Testis (tissue), 2 donors: ENCODE measurements at regions not wholly inside any gene's neighbourhood (a gene's known extent, or its start where the extent isn't known, plus 50 kb on each side); places are given as distances from the start of the nearest gene placed in this dataset.

Experiments
- DNase-seq: peaks from one replicate; pipeline ENCODE4 v3.0.0-alpha.2; 2019
- H3K27ac ChIP-seq, 2 donors: fragments of 200-600 bp; sonication (generic); one replicate each; pipeline ENCODE4 v1.5.1; 2019
- H3K27me3 ChIP-seq: fragments of 200-600 bp; sonication (generic); one replicate; pipeline ENCODE4 v1.5.1; 2019
- H3K36me3 ChIP-seq: fragments of 200-600 bp; sonication (generic); one replicate; pipeline ENCODE4 v1.5.1; 2017; ENCODE audit warnings: low read depth; ENCODE audit errors: missing control alignments
- H3K4me1 ChIP-seq: fragments of 200-600 bp; sonication (generic); one replicate; pipeline ENCODE4 v1.5.1; 2019
- H3K4me3 ChIP-seq, 2 donors: fragments of 200-600 bp; sonication (generic); one replicate each; pipeline ENCODE4 v1.5.1; 2017 to 2019
- H3K9me3 ChIP-seq: fragments of 200-600 bp; sonication (generic); one replicate; pipeline ENCODE4 v1.5.1; 2017
- CTCF ChIP-seq, 3 experiments: fragments of 450-650 bp in 2 of 3; fragments of 200-600 bp in 1 of 3; sonication (generic) in 1 of 3; IDR thresholded peaks; one replicate each; pipeline ENCODE4 v1.5.1; 2016 to 2019; ENCODE audit warnings: antibody characterized with exemption in 3 of 3, mild to moderate bottlenecking in 2 of 3, moderate library complexity in 1 of 3
- POLR2A ChIP-seq: fragments of 450-650 bp; IDR thresholded peaks from one replicate; pipeline ENCODE4 v1.6.1; 2017; ENCODE audit warnings: antibody characterized with exemption, mild to moderate bottlenecking, moderate library complexity
- WGBS, 2 donors: methylation state at CpG; one replicate each; pipeline ENCODE4 v1.1.5; 2018; 5-methylcytosine and 5-hydroxymethylcytosine counted together
- intact Hi-C: fragments of 100-400 bp; cut with DNase I; formaldehyde crosslinking; loops from one replicate; pipeline ENCODE4 v1.15.1; 2023; ENCODE audit warnings: low total_unique reads

DNA sequence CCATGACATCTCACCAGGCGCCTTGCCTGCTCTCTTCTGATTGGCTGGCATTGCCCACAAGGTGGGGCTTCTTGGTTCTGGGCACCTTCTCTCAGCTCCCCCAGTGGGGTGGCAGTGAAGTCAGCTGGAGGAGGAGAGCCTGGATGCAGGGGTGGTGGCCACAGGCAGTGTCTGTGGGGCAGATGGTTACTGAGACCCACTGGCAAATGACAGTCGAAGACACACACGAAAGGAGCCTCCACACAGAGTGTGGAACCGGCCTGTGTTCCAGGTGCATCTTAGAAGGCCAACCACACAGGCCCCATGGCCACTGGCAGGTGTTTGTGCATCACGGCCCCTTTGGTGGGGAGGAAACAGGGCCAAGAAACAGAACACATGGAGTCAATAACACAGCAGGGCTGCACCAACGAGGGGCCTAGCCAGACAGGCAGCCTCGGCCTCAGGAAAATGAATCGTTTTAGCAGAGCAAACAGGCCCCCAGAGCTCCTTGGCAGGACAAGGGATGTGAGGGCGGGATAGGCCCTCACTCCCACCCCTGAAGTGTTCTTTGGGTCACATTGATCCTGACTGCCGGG lies 683.4 kb downstream of the TBC1D22A start:
- no peak for DNase-seq
- WGBS, 2 donors = 61 to 75% methylated on average over 10 of the region's 10 CpGs
- Histone ChIP-seq H3K4me3 (no peak overlapping the region), H3K27ac (no peak overlapping the region), H3K4me1 (no peaks in the 10 kb centered on the region), H3K27me3 (no peaks in the 10 kb centered on the region), H3K36me3 (no peaks in the 10 kb centered on the region), H3K9me3 (no peaks in the 10 kb centered on the region)
- intact Hi-C loops = no loop called here
- TF ChIP-seq POLR2A (no peak), CTCF (IDR thresholded peaks at IDR 0.05) (no peak)

GRCh38 chr22:47445212-47445611 lies 682.8 kb downstream of the TBC1D22A start:
- no peaks in the 10 kb centered on the region for H3K36me3 ChIP-seq
- no peak overlapping the region for H3K27ac ChIP-seq
- intact Hi-C loops = no loop called here
- TF ChIP-seq CTCF (IDR thresholded peaks at IDR 0.05) = no peak
- no peak for TF ChIP-seq POLR2A
- no peaks in the 10 kb centered on the region for H3K4me1 ChIP-seq
- 83 to 93% methylated on average over 5 of the region's 5 CpGs for WGBS, 2 donors
- H3K4me3 ChIP-seq = no peak overlapping the region
- H3K9me3 ChIP-seq = no peaks in the 10 kb centered on the region
- no peak for DNase-seq
- H3K27me3 ChIP-seq = no peaks in the 10 kb centered on the region

- TF ChIP-seq CTCF (IDR thresholded peaks at IDR 0.05) (no peak), POLR2A (no peak)
- Histone ChIP-seq H3K4me3 (no peak overlapping the region), H3K9me3 (no peaks in the 10 kb centered on the region), H3K27ac (no peak overlapping the region), H3K36me3 (no peaks in the 10 kb centered on the region), H3K27me3 (no peaks in the 10 kb centered on the region), H3K4me1 (no peaks in the 10 kb centered on the region)
- 62 to 66% methylated on average over 5 to 6 of the region's 6 CpGs for WGBS, 2 donors
- intact Hi-C loops = no loop called here
- DNase-seq = no peak
Measured at GRCh38 chr22:47444746-47445065, 682.3 kb downstream of the TBC1D22A start.

- intact Hi-C loops = no loop called here
- TF ChIP-seq CTCF (IDR thresholded peaks at IDR 0.05) = no peak
- no peak for TF ChIP-seq POLR2A
Measured at GRCh38 chr22:47443836-47444745, 681.6 kb downstream of the TBC1D22A start.

DNA sequence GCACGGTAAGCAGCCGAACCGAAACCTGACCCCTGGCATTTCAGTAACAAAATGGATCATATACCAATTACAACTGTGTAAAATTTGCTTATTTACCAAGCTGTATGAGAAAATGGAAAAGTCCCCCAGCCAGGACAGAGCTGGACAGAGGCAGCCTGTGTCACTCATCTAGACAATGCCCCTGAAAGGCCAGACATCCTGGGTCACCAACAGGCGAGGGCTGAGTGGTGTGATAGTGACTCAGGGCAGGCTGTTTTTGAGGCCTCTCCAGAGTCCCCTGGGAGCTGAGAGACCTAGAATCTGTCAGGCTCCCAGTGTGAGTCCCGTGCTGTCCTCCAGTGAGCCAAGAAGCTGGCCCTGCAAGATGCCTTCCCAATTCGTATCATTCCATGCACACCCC lies 680.4 kb downstream of the TBC1D22A start:
- no peak for DNase-seq
- H3K4me3 ChIP-seq = no peak overlapping the region
- no peak overlapping the region for H3K27ac ChIP-seq
- H3K27me3 ChIP-seq = no peaks in the 10 kb centered on the region
- intact Hi-C loops = no loop called here
- no peak for TF ChIP-seq POLR2A
- TF ChIP-seq CTCF (IDR thresholded peaks at IDR 0.05) = no peak
- WGBS, 2 donors = 91 to 92% methylated on average over 5 to 6 of the region's 6 CpGs
- H3K36me3 ChIP-seq = no peaks in the 10 kb centered on the region
- H3K4me1 ChIP-seq = no peaks in the 10 kb centered on the region
- H3K9me3 ChIP-seq = no peaks in the 10 kb centered on the region

More at GRCh38 chr22:47443836-47444745, 681.6 kb downstream of the TBC1D22A start:
- Histone ChIP-seq H3K4me1 (no peaks in the 10 kb centered on the region), H3K27ac (no peak overlapping the region), H3K4me3 (no peak overlapping the region), H3K9me3 (no peaks in the 10 kb centered on the region), H3K27me3 (no peaks in the 10 kb centered on the region), H3K36me3 (no peaks in the 10 kb centered on the region)
- WGBS, 2 donors = 85 to 91% methylated on average over 13 to 16 of the region's 16 CpGs
- DNase-seq = no peak
